ENCODE measurements at regions not wholly inside any gene's neighbourhood (a gene's known extent, or its start where the extent isn't known, plus 50 kb on each side); places are given as distances from the start of the nearest gene placed in this dataset.

DNA sequence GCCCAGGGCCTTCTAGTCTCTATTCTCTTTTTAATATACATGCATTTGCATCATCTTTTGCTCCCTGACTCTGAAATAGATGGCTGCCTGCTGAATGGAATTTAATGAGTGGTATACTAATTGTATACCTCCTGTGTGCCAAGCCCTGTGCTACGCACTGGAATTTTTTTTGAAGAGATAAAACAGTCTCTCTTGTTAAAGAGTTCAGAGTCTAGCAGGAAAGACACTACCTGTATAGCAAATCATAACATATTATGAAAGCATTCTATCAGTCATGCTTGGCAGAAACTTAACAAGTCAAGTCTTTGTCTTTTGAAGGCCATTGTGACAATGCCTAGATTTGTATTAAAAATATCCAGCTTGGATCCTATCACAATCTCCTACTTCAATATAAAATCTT, 63.7 kb upstream of the SESN3 start:
- TF ChIP-seq, protein P1, sequence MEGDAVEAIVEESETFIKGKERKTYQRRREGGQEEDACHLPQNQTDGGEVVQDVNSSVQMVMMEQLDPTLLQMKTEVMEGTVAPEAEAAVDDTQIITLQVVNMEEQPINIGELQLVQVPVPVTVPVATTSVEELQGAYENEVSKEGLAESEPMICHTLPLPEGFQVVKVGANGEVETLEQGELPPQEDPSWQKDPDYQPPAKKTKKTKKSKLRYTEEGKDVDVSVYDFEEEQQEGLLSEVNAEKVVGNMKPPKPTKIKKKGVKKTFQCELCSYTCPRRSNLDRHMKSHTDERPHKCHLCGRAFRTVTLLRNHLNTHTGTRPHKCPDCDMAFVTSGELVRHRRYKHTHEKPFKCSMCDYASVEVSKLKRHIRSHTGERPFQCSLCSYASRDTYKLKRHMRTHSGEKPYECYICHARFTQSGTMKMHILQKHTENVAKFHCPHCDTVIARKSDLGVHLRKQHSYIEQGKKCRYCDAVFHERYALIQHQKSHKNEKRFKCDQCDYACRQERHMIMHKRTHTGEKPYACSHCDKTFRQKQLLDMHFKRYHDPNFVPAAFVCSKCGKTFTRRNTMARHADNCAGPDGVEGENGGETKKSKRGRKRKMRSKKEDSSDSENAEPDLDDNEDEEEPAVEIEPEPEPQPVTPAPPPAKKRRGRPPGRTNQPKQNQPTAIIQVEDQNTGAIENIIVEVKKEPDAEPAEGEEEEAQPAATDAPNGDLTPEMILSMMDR (IDR thresholded peaks at IDR 0.05; ENCODE audit: borderline replicate concordance, extremely low read depth, low read length, poor library complexity, severe bottlenecking) = no peak
- no peak for TF ChIP-seq EZH2 (IDR thresholded peaks at IDR 0.05; ENCODE audit: borderline replicate concordance, low read depth, low read length, severe bottlenecking)

All from DND-41 (cell line).